ENCODE measurements at regions not wholly inside any gene's neighbourhood (a gene's known extent, or its start where the extent isn't known, plus 50 kb on each side); places are given as distances from the start of the nearest gene placed in this dataset.

GRCh38 chr5:57684299-57684702 is 201.7 kb upstream of the ACTBL2 start:
- no peak for TF ChIP-seq CTCF (IDR thresholded peaks at IDR 0.05; ENCODE audit: low read length, missing control alignments)
- H3K4me3 ChIP-seq (replicated peaks; ENCODE audit: low read depth, low read length), result no peak overlapping the region
- peak; percentile 28 for DNase-seq (ENCODE audit: low read depth)

- no peak for TF ChIP-seq CTCF (IDR thresholded peaks at IDR 0.05; ENCODE audit: low read length, missing control alignments)
- peak; percentile 48 for DNase-seq (ENCODE audit: low read depth)
- no peak overlapping the region for H3K4me3 ChIP-seq (replicated peaks; ENCODE audit: low read depth, low read length)
Measured at GRCh38 chr5:57683036-57683630, 200.5 kb upstream of the ACTBL2 start.

GRCh38 chr5:57681942-57682341 is 199.3 kb upstream of the ACTBL2 start:
- no peak overlapping the region for H3K4me3 ChIP-seq (replicated peaks; ENCODE audit: low read depth, low read length)
- no peak for DNase-seq (ENCODE audit: low read depth)
- no peak for TF ChIP-seq CTCF (IDR thresholded peaks at IDR 0.05; ENCODE audit: low read length, missing control alignments)

GRCh38 chr5:57680686-57681085 is 198.1 kb upstream of the ACTBL2 start:
- TF ChIP-seq CTCF (IDR thresholded peaks at IDR 0.05; ENCODE audit: low read length, missing control alignments), result no peak
- DNase-seq (ENCODE audit: low read depth), result no peak
- no peak overlapping the region for H3K4me3 ChIP-seq (replicated peaks; ENCODE audit: low read depth, low read length)

- TF ChIP-seq CTCF (IDR thresholded peaks at IDR 0.05; ENCODE audit: low read length, missing control alignments), result no peak
- DNase-seq (ENCODE audit: low read depth), result no peak
- H3K4me3 ChIP-seq (replicated peaks; ENCODE audit: low read depth, low read length), result no peak overlapping the region
Measured at GRCh38 chr5:57677235-57677634, 194.6 kb upstream of the ACTBL2 start.

- peak; percentile 58 for DNase-seq (ENCODE audit: low read depth)
- TF ChIP-seq CTCF (IDR thresholded peaks at IDR 0.05; ENCODE audit: low read length, missing control alignments), result no peak
- H3K4me3 ChIP-seq (replicated peaks; ENCODE audit: low read depth, low read length), result no peak overlapping the region
Measured at GRCh38 chr5:57676222-57677098, 193.8 kb upstream of the ACTBL2 start.
